NOMO-1 treated with dmso at 0.1 percent for 144 hours (cell line): ENCODE measurements at regions not wholly inside any gene's neighbourhood (a gene's known extent, or its start where the extent isn't known, plus 50 kb on each side); places are given as distances from the start of the nearest gene placed in this dataset.
"Not testable (repeated sequence)": the region's sequence is repeated elsewhere in the genome, so short reads cannot be mapped to it uniquely, and the experiment has no call there.

Experiments
- DNase-seq: peaks from one replicate; lab custom pipeline; 2025; ENCODE audit not compliant: unreplicated experiment; lab: John Stamatoyannopoulos, UW

DNA sequence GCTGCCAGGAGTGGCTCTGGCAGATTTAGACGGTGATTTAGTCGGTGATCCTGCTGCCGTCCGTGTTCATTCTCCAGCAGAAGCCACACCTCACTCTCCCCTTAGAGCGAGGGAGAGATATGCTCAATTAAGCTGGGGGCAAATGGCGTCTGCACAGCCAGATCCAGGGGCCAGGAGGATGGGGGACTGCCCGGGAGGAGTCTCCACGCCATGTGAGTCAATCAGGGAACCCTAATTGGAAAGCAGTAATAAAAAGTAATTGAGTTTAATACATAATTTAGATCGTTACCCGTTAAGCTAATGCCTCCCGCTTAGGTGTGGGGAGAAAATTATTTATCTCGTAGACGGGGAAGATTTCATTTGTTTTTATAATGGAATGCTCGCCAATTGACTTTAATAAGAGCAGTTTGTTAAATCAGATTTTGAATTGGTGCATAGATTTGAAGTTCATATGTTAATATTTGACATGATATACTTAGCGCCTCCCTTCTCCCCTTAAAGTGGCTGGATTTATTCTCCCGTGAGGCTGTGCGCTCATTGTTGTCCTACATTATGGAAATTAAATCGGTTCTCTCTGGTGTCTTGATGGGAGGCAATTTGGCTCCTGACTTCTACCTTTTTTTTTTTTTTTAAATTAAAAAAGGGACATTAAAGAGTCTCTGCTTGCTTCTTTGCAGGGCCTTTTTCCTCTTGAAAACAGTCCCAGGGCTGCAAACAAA is 104.9 kb upstream of the C14orf180 start:
- no peak for DNase-seq

DNA sequence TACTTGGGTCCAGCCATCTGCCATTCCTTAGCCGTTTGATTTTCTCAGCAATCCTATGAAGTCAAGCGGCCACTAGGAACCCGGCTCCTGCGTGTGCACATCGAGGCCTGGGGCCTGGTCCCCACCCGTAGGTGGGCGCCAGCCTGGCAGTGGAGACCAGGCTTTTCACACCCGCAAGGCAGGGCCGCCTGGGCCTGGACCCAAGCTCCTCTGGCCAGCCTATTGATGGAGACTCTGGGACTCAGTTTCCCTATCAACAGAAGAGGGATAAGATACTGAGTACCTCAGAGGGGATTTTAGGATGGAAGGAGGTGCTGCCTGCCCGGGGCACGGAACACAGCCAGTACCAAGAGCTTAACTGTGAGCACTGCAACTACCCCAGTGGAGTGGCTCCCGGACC is 104.3 kb upstream of the C14orf180 start:
- DNase-seq, result no peak

- DNase-seq, result no peak
Observed at GRCh38 chr14:104475802-104476201, 103.8 kb upstream of the C14orf180 start.

- DNase-seq, result no peak
Observed at GRCh38 chr14:104476437-104476836, 103.1 kb upstream of the C14orf180 start.

GRCh38 chr14:104477117-104477623 is 102.4 kb upstream of the C14orf180 start:
- no peak for DNase-seq

GRCh38 chr14:104477666-104478380 is 101.7 kb upstream of the C14orf180 start:
- DNase-seq, result no peak

DNA sequence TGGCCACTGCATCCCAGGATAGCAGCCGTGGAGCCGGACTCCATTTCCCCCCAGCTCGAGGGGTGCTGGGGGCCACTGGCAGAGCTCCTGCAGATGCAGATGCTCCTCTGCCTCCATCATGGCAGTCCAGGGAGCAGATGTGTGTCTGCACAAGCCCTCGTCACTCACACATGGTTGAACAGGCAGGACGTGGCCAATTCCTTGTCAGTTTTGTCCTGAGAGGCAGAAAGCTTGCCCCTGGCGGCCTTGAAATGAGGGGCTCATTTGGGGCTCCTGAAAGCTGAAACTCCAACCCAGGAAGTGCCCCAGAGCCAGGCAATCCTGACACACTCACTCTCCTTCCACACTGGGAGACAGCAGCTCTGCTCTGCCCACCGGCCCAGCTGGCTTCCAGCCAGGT is 100.9 kb upstream of the C14orf180 start:
- no peak for DNase-seq

DNA sequence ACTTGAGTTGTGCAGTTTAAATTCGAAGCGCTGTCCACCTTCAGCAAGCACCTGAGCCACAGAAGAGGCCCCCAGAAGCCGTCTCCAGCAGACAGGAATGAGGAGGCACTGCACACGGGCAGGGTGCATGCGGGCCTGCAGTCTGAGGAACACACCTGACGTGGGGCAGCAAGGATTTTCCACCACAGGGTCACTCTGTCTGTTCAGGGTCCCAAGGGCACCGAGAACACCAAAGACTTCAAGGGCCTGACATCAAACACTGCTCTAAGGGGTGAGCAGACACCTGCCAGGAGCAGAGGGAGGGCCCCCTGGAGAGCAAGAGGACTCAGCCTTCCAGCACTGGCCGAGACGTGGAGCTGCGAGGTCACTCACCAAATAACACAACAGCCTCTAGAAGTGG is 99.7 kb upstream of the C14orf180 start:
- DNase-seq, result no peak

DNA sequence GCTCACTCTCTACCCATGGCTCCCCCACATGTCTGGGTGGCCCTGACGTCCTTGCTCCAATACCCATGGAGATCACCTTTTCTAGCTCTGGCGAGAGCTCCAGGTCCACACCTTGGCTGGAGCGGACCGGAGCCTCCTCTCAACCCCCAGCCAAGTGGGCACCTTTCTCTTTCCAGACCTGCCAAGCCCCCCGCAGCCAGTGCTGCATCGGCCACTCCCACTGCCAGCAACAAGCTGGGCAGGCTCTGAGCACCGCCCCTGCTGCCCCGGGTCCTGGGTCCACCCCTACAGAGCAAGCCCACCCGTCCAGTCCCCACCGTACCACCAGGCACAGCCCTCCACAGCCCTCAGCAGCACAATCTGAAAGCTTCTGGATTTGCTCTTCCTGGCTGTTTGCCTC is 98.2 kb upstream of the C14orf180 start:
- no peak for DNase-seq

GRCh38 chr14:104482017-104482416 is 97.5 kb upstream of the C14orf180 start:
- not testable (repeated sequence) for DNase-seq

- no peak for DNase-seq
Observed at GRCh38 chr14:104486222-104486923, 93.2 kb upstream of the C14orf180 start.

DNA sequence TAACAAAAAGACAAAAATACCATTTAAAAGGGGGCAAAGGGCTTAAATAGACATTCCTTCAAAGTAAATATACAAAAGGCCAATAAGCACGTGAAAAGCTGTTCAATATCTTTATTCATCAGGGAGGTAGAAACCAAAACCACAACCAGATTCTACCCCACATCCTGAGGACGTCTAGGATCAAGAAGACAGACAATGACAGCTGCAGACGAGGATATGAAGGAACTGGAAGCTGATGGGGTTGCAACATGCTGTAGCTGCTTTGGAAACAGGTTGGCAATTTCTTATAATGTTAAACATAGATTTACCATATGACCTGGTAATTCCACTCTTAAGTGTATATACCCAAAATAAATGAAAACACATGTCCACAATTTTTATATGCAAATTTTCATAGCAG is 85.1 kb upstream of the C14orf180 start:
- no peak for DNase-seq

- no peak for DNase-seq
Observed at GRCh38 chr14:104496095-104496494, 83.5 kb upstream of the C14orf180 start.

- DNase-seq, result no peak
Observed at GRCh38 chr14:104499784-104500760, 79.5 kb upstream of the C14orf180 start.

- DNase-seq, result no peak
Observed at GRCh38 chr14:104502060-104502459, 77.5 kb upstream of the C14orf180 start.

GRCh38 chr14:104503691-104504090 is 75.9 kb upstream of the C14orf180 start:
- DNase-seq, result no peak

- DNase-seq, result no peak
Observed at GRCh38 chr14:104504172-104504735, 75.3 kb upstream of the C14orf180 start.

DNA sequence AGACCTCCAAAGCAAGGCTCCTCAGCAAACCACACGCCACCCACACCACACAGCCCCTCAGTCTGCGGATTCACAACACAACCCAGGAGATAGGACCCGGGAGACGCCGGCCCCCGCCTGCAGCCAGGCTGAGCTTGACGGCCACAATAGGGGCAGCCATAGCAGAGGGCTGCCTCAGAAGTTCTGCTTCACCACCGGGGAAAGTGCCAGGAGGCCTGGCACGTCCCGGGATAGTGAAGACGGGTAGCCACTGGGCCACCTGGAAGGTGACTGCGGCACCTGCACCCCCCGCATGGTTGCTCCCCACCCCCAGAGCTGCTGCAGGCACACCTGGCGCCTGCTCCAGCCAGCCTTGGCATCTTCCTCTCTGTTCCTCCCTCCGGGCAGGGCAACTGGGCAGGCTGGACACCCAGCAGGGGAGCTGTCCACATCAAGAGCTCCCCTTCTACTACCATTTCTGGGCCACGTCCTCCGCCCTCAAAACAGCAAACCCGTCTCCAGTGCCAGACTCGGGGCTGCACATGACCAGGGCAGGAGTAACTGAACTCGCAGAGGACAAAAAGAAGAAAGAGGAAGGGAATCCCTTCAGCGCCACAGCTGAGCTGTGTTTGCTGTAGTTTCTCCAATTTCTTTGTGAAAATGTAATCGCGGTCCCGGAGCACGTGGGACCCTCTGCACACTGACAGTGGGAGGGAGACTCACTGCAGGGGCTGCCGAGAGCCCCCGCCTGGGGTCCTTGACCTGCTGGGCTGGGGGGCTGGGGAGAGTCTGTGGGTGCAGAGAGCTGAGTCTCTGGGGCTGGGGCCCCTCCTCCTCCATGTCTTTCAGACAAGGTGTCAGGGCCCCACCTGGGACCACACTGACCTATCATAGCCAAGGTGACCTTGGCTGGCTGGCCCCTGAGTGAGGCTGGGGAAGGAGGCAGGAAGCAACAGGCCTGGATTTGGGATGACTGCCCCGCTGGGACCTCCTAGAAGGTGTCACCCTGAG is 74.2 kb upstream of the C14orf180 start:
- DNase-seq, result no peak
